ENCODE measurements at regions not wholly inside any gene's neighbourhood (a gene's known extent, or its start where the extent isn't known, plus 50 kb on each side); places are given as distances from the start of the nearest gene placed in this dataset.

GRCh38 chr6:140850438-140850837 is 1282.3 kb upstream of the GJE1 start:
- no peak for DNase-seq

- no peak for DNase-seq
These were observed 1283.3 kb upstream of the GJE1 start for GRCh38 chr6:140849456-140849855.

GRCh38 chr6:140847262-140847645 is 1285.5 kb upstream of the GJE1 start:
- DNase-seq = no peak

- no peak for DNase-seq
These were observed 1286.0 kb upstream of the GJE1 start for GRCh38 chr6:140846503-140847261.

- no peak for DNase-seq
These were observed 1287.0 kb upstream of the GJE1 start for GRCh38 chr6:140845701-140846100.

- no peak for DNase-seq
These were observed 1288.6 kb upstream of the GJE1 start for GRCh38 chr6:140844167-140844566.

- DNase-seq = no peak
These were observed 1299.3 kb upstream of the GJE1 start for GRCh38 chr6:140833408-140833807.

- no peak for DNase-seq
These were observed 1302.1 kb upstream of the GJE1 start for GRCh38 chr6:140830666-140831065.

GRCh38 chr6:140828856-140829255 is 1303.9 kb upstream of the GJE1 start:
- DNase-seq = no peak

GRCh38 chr6:140827593-140827992 is 1305.1 kb upstream of the GJE1 start:
- DNase-seq = no peak

- no peak for DNase-seq
These were observed 1307.0 kb upstream of the GJE1 start for GRCh38 chr6:140825731-140826130.

- DNase-seq = no peak
These were observed 1308.1 kb upstream of the GJE1 start for GRCh38 chr6:140824595-140824994.

GRCh38 chr6:140821196-140821595 is 1311.5 kb upstream of the GJE1 start:
- no peak for DNase-seq

- DNase-seq = no peak
These were observed 1315.5 kb upstream of the GJE1 start for GRCh38 chr6:140817176-140817575.

GRCh38 chr6:140816681-140817080 is 1316.0 kb upstream of the GJE1 start:
- no peak for DNase-seq

- DNase-seq = no peak
These were observed 1320.1 kb upstream of the GJE1 start for GRCh38 chr6:140812636-140813035.

GRCh38 chr6:140811642-140812041 is 1321.1 kb upstream of the GJE1 start:
- DNase-seq = no peak

- no peak for DNase-seq
These were observed 1323.0 kb upstream of the GJE1 start for GRCh38 chr6:140809694-140810101.

GRCh38 chr6:140806431-140806830 is 1326.3 kb upstream of the GJE1 start:
- no peak for DNase-seq

GRCh38 chr6:140794544-140794943 is 1338.2 kb upstream of the GJE1 start:
- no peak for DNase-seq

GRCh38 chr6:140790109-140790508 is 1342.6 kb upstream of the GJE1 start:
- no peak for DNase-seq

- no peak for DNase-seq
These were observed 1343.3 kb upstream of the GJE1 start for GRCh38 chr6:140789466-140789865.

- no peak for DNase-seq
These were observed 1346.8 kb upstream of the GJE1 start for GRCh38 chr6:140785926-140786325.

- no peak for DNase-seq
These were observed 1348.2 kb upstream of the GJE1 start for GRCh38 chr6:140784573-140784972.

GRCh38 chr6:140783504-140783903 is 1349.2 kb upstream of the GJE1 start:
- peak in 1 of 2 experiments; percentile 2 for DNase-seq

All from NCI-H526 (cell line).